Neuronal stem cell (in vitro differentiated cells): ENCODE measurements at regions not wholly inside any gene's neighbourhood (a gene's known extent, or its start where the extent isn't known, plus 50 kb on each side); places are given as distances from the start of the nearest gene placed in this dataset.

ENCODE experiments used
- DNase-seq: peaks from one replicate; pipeline ENCODE4 v3.0.0-alpha.2; 2013; ENCODE audit warnings: low spot score
- H2AFZ ChIP-seq: one replicate; pipeline ENCODE4 v1.6.1; 2013; ENCODE audit warnings: mild to moderate bottlenecking, low read length, inconsistent platforms
- H2AK5ac ChIP-seq: 2 replicates; pipeline ENCODE4 v1.6.1; 2013; ENCODE audit warnings: low read depth, mild to moderate bottlenecking, inconsistent platforms, low read length, moderate library complexity, mixed read lengths
- H2BK120ac ChIP-seq: 2 replicates; pipeline ENCODE4 v1.6.1; 2013; ENCODE audit warnings: low read depth, mild to moderate bottlenecking, inconsistent platforms, low read length, moderate library complexity, mixed read lengths
- H2BK12ac ChIP-seq: one replicate; pipeline ENCODE4 v1.6.1; 2013; ENCODE audit warnings: low read length, inconsistent platforms
- H2BK15ac ChIP-seq: 2 replicates; pipeline ENCODE4 v1.6.1; 2013; ENCODE audit warnings: mild to moderate bottlenecking, low read length, inconsistent platforms, mixed read lengths
- H2BK5ac ChIP-seq: one replicate; pipeline ENCODE4 v1.6.1; 2013; ENCODE audit warnings: inconsistent platforms, mild to moderate bottlenecking, low read length, moderate library complexity
- H3K14ac ChIP-seq: one replicate; pipeline ENCODE4 v1.6.1; 2013; ENCODE audit warnings: low read length, inconsistent platforms
- H3K18ac ChIP-seq: 2 replicates; pipeline ENCODE4 v1.6.1; 2013; ENCODE audit warnings: low read length, inconsistent platforms
- H3K23ac ChIP-seq: 2 replicates; pipeline ENCODE4 v1.6.1; 2013; ENCODE audit warnings: low read depth, mild to moderate bottlenecking, mixed read lengths, low read length, inconsistent platforms; ENCODE audit not compliant: poor library complexity
- H3K27ac ChIP-seq: replicated peaks from 3 replicates; pipeline ENCODE4 v1.5.1; 2013; ENCODE audit warnings: low read length, inconsistent platforms
- H3K27me3 ChIP-seq, 3 experiments: 2 replicates each; pipeline ENCODE4 v1.6.1; 2013; ENCODE audit warnings: low read length in 3 of 3, mild to moderate bottlenecking in 2 of 3, inconsistent platforms in 1 of 3, low read depth in 1 of 3, mixed read lengths in 1 of 3, moderate library complexity in 1 of 3; ENCODE audit not compliant: control insufficient read depth in 3 of 3, insufficient read depth in 3 of 3
- H3K36me3 ChIP-seq, 2 donors: replicated peaks in 1 of 2; 2 replicates each; pipeline ENCODE4 v1.6.1; 2013; ENCODE audit warnings: low read length in 2 of 2; ENCODE audit not compliant: control insufficient read depth in 2 of 2, insufficient read depth in 2 of 2
- H3K4ac ChIP-seq: 2 replicates; pipeline ENCODE4 v1.6.1; 2013; ENCODE audit warnings: inconsistent platforms, mild to moderate bottlenecking, low read length, moderate library complexity
- H3K4me1 ChIP-seq, 2 donors: 1 replicate in 1 of 2; 2 replicates in 1 of 2; pipeline ENCODE4 v1.6.1; 2013; ENCODE audit warnings: low read length in 2 of 2, low read depth in 1 of 2; ENCODE audit not compliant: control insufficient read depth in 2 of 2, insufficient read depth in 1 of 2
- H3K4me2 ChIP-seq: one replicate; pipeline ENCODE4 v1.6.1; 2013; ENCODE audit warnings: mild to moderate bottlenecking, low read length, inconsistent platforms; ENCODE audit not compliant: insufficient read depth, poor library complexity, severe bottlenecking
- H3K4me3 ChIP-seq, 2 donors: 2 replicates each; pipeline ENCODE4 v1.5.1; 2013; ENCODE audit warnings: low read length in 2 of 2, mild to moderate bottlenecking in 2 of 2, inconsistent platforms in 1 of 2, moderate library complexity in 1 of 2
- H3K79me1 ChIP-seq: one replicate; pipeline ENCODE4 v1.6.1; 2013; ENCODE audit warnings: low read depth, mild to moderate bottlenecking, inconsistent platforms, low read length, moderate library complexity
- H3K9ac ChIP-seq: one replicate; pipeline ENCODE4 v1.6.1; 2013; ENCODE audit warnings: mild to moderate bottlenecking, low read depth, low read length, inconsistent platforms; ENCODE audit not compliant: poor library complexity
- H3K9me3 ChIP-seq, 2 donors: replicated peaks in 1 of 2; 2 replicates each; pipeline versions ENCODE3 to v1.6.1; 2013; ENCODE audit warnings: low read length in 2 of 2, mild to moderate bottlenecking in 2 of 2, inconsistent platforms in 1 of 2, low read depth in 1 of 2, mixed read lengths in 1 of 2, moderate library complexity in 1 of 2; ENCODE audit not compliant: control insufficient read depth in 2 of 2, insufficient read depth in 1 of 2
- H4K8ac ChIP-seq: one replicate; pipeline ENCODE4 v1.6.1; 2013; ENCODE audit warnings: low read depth, mild to moderate bottlenecking, inconsistent platforms, low read length, moderate library complexity
- H4K91ac ChIP-seq: one replicate; pipeline ENCODE4 v1.6.1; 2013; ENCODE audit warnings: low read length, low read depth, mild to moderate bottlenecking, inconsistent platforms; ENCODE audit not compliant: poor library complexity
- WGBS, 2 donors: extraction: QIAGEN DNeasy Blood & Tissue Kit; methylation state at CpG; one replicate each; pipeline ENCODE4 v1.1.7; 2013; ENCODE audit warnings: missing lambda C conversion rate in 2 of 2, mixed read lengths in 1 of 2; ENCODE audit not compliant: insufficient read length in 2 of 2, insufficient replicate concordance in 1 of 2; ENCODE audit errors: extremely low coverage in 2 of 2; 5-methylcytosine and 5-hydroxymethylcytosine counted together

DNA sequence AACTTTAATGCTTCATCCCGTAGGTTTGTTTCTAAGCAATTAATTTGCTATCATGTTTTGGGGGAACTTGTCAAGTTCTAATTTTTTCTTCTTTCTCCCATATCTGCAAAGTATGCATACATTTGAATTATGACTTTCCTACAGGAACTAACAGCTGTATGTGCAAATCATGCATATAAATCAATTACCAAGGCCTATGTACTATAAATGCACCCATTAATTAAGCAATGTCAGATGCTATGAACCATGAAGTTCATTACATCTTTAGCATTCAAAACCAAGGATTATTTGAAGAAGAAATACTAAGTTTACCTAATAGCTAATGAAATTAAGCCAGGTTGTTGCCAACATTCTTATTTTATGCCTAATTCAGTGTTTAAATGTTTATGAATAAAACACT is 851.3 kb downstream of the TFAP2A start:
- Histone ChIP-seq H4K91ac (no peak overlapping the region), H3K9ac (no peak overlapping the region), H2AFZ (no peak overlapping the region), H2BK120ac (no peak overlapping the region), H3K18ac (no peak overlapping the region), H2BK12ac (no peak overlapping the region), H3K4ac (no peak overlapping the region), H3K79me1 (no peaks in the 10 kb centered on the region), H2AK5ac (no peak overlapping the region), H3K27me3 (no peaks in the 10 kb centered on the region), H3K14ac (no peak overlapping the region), H2BK15ac (no peak overlapping the region), H3K23ac (no peak overlapping the region), H3K4me3 (no peak overlapping the region), H3K4me2 (no peak overlapping the region), H3K36me3 (no peaks in the 10 kb centered on the region), H2BK5ac (no peak overlapping the region), H3K9me3 (no peaks in the 10 kb centered on the region), H4K8ac (no peak overlapping the region), H3K4me1 (no peaks in the 10 kb centered on the region), H3K27ac (no peak overlapping the region)
- WGBS, 2 donors: no CpG with 5 or more reads among the region's 1 CpG
- no peak for DNase-seq

DNA sequence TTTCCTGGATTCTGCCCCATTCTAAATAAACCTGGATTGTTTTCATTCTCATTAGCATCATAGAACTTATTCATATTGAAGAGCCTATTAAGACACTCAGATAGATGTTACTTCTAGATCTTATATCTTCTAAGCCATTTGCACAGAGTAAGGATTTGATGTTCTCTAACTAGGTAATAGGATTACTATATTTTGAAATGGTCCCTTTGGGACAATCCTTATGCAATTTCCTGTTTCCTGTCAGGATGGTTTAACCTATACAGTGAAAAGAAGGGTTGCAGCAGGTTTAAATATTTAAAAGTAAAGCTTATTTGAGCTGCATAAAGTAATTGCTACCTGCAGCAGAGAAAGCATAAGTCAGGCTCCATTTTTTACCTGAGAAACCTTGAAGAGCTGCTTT is 860.1 kb downstream of the TFAP2A start:
- Histone ChIP-seq H3K9ac (no peak overlapping the region), H2BK12ac (no peak overlapping the region), H2BK15ac (no peak overlapping the region), H4K91ac (no peak overlapping the region), H3K23ac (no peak overlapping the region), H3K4me2 (no peak overlapping the region), H3K27me3 (no peaks in the 10 kb centered on the region), H4K8ac (no peak overlapping the region), H3K18ac (no peak overlapping the region), H3K9me3 (peaks cover 0 to 5% of the 10 kb centered on the region in 2 donors), H3K36me3 (no peaks in the 10 kb centered on the region), H3K4me1 (no peaks in the 10 kb centered on the region), H3K4ac (no peak overlapping the region), H2BK120ac (no peak overlapping the region), H3K14ac (no peak overlapping the region), H2AFZ (no peak overlapping the region), H2AK5ac (no peak overlapping the region), H3K79me1 (no peaks in the 10 kb centered on the region), H3K27ac (no peak overlapping the region), H3K4me3 (no peak overlapping the region), H2BK5ac (no peak overlapping the region)
- DNase-seq: no peak

- H3K4me3 ChIP-seq: no peak overlapping the region
- H3K9me3 ChIP-seq: peaks cover 0 to 5% of the 10 kb centered on the region in 2 donors
- DNase-seq: no peak
- no peak overlapping the region for H4K91ac ChIP-seq
- H3K27ac ChIP-seq: no peak overlapping the region
- no peak overlapping the region for H3K4me2 ChIP-seq
- H2BK12ac ChIP-seq: no peak overlapping the region
- H4K8ac ChIP-seq: no peak overlapping the region
- no peak overlapping the region for H3K4ac ChIP-seq
- no peak overlapping the region for H2AFZ ChIP-seq
- H3K18ac ChIP-seq: no peak overlapping the region
- H2BK120ac ChIP-seq: no peak overlapping the region
- H3K27me3 ChIP-seq: no peaks in the 10 kb centered on the region
- no peaks in the 10 kb centered on the region for H3K36me3 ChIP-seq
- no peaks in the 10 kb centered on the region for H3K79me1 ChIP-seq
- no peak overlapping the region for H3K9ac ChIP-seq
- WGBS, 2 donors: no CpG with 5 or more reads among the region's 1 CpG
- no peak overlapping the region for H3K14ac ChIP-seq
- no peak overlapping the region for H3K23ac ChIP-seq
- H3K4me1 ChIP-seq: no peaks in the 10 kb centered on the region
- H2BK15ac ChIP-seq: no peak overlapping the region
- no peak overlapping the region for H2AK5ac ChIP-seq
- no peak overlapping the region for H2BK5ac ChIP-seq
Observed at GRCh38 chr6:9554323-9554722, 860.6 kb downstream of the TFAP2A start.

- WGBS, 2 donors: no CpG with 5 or more reads among the region's 1 CpG
Observed at GRCh38 chr6:9553002-9553401, 861.9 kb downstream of the TFAP2A start.

More at GRCh38 chr6:9553002-9553401, 861.9 kb downstream of the TFAP2A start:
- H3K4me1 ChIP-seq: no peaks in the 10 kb centered on the region
- no peak overlapping the region for H3K14ac ChIP-seq
- H3K27ac ChIP-seq: no peak overlapping the region
- no peak overlapping the region for H2AK5ac ChIP-seq
- H2BK15ac ChIP-seq: no peak overlapping the region
- no peak overlapping the region for H2BK12ac ChIP-seq
- H2AFZ ChIP-seq: no peak overlapping the region
- no peak overlapping the region for H3K18ac ChIP-seq
- no peaks in the 10 kb centered on the region for H3K27me3 ChIP-seq
- H4K8ac ChIP-seq: no peak overlapping the region
- no peak overlapping the region for H2BK120ac ChIP-seq
- H3K9me3 ChIP-seq: peaks cover 0 to 5% of the 10 kb centered on the region in 2 donors
- H3K4me2 ChIP-seq: no peak overlapping the region
- no peak overlapping the region for H4K91ac ChIP-seq
- no peak overlapping the region for H3K4ac ChIP-seq
- DNase-seq: no peak
- no peak overlapping the region for H3K9ac ChIP-seq
- H3K4me3 ChIP-seq: no peak overlapping the region
- no peaks in the 10 kb centered on the region for H3K36me3 ChIP-seq
- no peak overlapping the region for H3K23ac ChIP-seq
- H3K79me1 ChIP-seq: no peaks in the 10 kb centered on the region
- no peak overlapping the region for H2BK5ac ChIP-seq
